ENCODE measurements at regions not wholly inside any gene's neighbourhood (a gene's known extent, or its start where the extent isn't known, plus 50 kb on each side); places are given as distances from the start of the nearest gene placed in this dataset.
"Not testable (repeated sequence)": the region's sequence is repeated elsewhere in the genome, so short reads cannot be mapped to it uniquely, and the experiment has no call there.

DNA sequence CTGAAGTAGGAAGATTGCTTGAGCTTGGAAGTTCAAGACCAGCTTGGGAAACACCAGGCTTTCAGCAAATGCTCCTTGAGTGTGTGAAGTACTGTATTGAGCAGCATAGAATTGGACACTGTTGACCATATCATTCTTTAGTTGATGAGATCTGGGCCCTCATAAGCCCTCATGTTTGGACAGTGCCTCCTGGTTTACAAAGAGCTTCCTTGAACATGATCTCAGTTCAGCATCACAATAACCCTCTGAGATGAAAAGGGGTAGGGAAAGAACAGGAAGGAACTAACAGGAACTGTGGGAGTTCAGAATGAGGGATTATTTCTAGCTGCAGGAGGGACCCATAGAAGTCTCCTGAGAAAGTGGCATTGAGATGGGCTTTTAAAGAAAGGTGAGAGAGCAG lies 153.2 kb downstream of the C12orf75 start:
- no peak for FAIRE-seq

DNA sequence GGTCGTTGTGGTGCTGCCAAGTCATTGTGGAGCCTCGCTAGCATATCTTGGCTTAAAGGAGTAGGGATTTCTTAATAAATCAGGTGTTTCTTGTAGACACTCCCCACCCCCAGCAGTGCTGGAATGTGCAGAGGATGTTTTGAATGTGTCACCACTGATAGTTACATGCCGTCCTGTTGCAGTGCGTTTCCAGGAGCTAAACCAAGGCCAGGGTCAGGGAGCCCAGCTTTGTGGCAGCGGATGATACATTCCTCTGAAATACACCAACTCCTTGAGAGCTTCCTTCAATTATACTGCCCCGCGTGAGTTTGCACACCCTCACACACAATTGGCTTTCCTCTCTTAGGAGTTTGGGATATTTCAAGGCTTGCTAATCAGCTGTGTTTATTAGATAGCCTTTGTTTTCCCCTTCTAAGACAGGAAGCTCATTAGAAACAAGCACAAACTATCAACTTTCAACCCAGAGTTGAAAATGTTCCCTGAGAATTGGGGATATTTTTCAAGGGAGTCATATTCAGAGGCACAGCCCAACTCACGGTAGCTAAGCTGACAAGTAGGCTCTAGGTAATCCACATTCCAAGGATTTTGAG lies 154.9 kb downstream of the C12orf75 start:
- FAIRE-seq: no peak

DNA sequence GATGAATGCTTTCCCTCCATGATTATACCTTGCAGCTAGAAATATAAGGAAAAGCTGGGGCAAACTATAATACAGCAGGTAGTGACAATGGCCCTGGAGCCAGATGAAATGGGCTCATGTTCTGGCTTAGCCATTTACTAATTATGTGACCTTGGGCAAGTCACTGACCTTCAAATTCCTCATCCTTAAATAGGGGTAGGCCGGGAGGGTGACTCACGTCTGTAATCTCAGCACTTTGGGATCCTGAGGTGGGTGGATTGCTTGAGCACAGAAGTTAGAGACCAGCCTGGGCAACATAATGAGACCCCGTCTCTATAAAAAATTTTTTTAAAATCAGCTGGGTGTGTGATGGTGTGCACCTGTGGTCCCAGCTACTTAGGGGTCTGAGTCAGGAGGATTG lies 155.4 kb downstream of the C12orf75 start:
- FAIRE-seq: no peak

DNA sequence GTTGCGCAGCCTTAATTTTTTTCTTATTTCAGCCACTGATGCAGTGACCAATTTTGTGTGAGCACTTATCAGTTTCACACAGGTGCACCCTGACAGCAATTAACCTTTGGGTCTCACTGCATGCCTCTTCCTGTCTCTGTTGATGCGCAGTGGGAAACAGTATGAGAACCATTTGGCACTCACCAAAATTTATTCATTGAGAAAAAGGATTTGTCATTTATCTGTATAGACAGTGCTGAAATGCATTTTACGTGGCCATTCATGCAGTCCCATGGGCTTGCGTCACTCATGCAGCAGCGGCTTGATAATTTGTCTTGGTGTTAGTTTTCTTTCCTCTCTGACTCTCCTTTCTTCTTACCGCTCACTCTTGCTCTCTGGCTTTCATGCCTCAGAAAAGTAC lies 157.5 kb downstream of the C12orf75 start:
- FAIRE-seq: no peak

DNA sequence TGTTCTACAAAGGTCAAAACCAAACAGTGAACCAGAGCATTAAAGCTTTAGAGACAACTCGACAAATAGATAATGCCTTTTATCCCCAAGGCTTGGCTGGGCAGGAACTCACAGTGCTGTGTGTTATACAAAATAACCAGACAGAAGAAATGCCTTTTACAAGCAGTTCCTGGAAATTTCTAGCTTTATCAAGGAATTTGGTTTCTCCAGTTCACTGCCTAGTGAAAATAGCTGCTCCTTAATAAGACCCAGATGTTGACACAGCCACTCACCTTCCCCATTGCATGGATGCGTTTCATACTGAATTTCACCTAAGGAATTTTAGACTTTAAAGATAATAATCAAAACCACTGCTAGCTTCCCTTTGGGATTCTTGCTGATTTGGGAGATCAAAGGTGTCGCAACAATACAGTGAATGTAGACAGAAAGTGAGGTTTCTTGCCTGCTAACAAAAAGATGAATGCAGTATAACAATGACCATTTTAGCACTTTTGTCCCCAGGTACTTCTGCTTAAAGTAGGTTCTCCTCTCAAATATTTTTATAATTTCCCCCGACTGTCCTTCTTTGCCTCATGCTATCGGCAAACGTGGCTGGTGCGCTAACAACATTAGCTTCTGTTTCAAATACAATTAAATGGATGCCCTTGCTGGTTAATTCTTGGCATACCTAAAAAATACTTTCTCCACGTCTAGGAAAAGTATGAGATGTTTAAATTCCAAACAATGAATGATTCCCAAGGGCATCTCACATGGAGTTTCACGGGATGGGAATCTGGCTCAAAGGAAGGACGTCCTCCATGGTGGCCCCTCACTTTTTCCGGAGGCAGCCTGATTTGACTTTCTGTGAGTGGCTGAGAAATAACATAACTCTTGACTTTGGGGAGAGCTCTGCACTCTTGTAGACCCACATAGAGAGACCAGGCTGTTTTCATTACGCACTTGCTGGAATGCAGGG lies 162.4 kb downstream of the C12orf75 start:
- no peak for FAIRE-seq

DNA sequence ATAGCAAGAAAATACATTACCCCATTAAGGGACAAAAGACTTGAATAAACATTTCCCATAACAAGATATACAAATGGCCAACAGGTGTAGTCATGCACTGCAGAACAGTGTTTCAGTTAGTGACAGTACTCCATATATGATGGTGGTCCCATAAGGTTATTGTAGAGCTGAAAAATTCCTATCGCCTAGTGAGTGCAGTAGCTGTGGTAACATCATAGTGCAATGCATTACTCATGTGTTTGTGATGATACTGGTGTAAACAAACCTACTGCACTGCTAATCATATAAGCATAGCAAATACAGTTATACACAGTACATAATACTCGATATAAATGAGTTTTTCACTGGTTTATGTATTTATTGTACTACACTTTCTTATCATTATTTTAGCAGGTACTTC lies 168.7 kb downstream of the C12orf75 start:
- FAIRE-seq: no peak

DNA sequence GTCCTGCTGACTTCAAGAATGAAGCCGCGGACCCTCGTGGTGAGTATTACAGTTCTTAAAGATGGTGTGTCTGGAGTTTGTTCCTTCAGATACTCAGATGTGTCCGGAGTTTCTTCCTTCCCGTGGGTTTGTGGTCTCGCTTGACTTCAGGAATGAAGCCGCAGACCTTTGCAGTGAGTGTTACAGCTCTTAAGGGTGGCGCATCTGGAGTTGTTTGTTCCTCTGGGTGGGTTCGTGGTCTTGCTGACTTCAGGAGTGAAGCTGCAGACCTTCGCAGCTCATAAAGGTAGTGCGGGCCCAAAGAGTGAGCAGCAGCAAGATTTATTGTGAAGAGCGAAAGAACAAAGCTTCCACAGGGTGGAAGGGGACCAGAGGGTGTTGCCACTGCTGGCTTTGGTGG lies 170.2 kb downstream of the C12orf75 start:
- not testable (repeated sequence) for FAIRE-seq

DNA sequence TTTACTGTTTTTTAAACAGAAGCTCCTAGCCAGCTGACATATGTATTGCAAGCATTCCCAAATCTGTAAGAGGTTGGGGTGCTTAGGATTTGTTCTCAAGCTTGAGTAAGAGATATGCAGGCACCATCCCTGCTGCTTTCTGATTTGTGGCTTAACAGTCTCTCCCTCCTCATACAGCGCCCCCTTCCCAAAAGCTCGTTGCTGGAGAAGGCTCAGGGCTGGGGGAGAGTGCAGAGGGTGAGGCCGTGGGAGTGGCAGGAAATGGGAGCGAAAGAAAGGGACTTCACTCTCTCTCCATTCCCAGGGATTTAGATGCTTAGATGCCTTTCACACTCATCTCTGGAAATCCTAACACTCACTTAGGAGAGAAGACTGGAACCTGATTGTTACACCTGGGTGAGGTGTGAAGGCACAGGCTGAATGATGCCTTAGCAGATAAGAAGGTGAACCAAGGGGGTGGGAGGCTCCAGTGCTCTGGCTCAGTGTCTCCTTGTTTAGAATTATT lies 172.0 kb downstream of the C12orf75 start:
- FAIRE-seq: no peak

DNA sequence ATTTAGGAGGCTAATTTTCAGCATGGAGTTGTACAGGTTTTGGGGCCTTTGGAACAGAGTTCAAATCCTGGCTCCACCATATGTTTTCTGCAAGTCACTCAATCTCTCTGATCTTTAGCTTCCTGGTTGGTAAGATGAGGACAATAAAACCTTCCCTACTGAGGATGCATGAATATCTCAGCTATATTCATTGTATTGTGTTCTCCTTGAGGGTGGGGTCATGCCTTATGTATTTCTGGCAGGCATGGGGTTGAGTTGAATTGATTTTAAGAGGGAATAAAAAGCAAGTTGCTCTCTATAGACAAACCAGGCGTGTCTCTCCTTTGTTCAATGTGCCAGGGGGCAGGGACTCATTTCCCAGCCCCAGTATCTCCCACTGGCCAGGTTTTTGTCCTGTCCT lies 173.1 kb downstream of the C12orf75 start:
- no peak for FAIRE-seq

DNA sequence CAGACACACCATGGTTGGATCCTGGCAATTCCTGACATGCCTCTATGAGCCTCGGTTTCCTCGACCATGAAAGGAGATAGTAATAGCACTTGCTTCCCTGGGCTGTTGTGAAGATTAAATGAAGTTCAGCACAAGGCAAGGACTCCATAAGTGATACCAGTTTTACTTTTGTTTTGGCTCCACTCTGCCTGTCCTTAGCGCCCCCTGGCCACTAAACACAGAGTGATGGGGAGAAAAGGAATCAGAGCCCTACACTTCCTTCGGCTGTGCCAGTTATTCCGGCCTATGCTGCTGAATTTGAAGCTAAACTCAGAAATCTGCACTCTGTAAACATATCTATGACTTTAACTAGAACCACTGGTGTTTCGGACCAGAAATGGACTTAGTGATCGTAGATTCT lies 173.8 kb downstream of the C12orf75 start:
- FAIRE-seq: no peak

DNA sequence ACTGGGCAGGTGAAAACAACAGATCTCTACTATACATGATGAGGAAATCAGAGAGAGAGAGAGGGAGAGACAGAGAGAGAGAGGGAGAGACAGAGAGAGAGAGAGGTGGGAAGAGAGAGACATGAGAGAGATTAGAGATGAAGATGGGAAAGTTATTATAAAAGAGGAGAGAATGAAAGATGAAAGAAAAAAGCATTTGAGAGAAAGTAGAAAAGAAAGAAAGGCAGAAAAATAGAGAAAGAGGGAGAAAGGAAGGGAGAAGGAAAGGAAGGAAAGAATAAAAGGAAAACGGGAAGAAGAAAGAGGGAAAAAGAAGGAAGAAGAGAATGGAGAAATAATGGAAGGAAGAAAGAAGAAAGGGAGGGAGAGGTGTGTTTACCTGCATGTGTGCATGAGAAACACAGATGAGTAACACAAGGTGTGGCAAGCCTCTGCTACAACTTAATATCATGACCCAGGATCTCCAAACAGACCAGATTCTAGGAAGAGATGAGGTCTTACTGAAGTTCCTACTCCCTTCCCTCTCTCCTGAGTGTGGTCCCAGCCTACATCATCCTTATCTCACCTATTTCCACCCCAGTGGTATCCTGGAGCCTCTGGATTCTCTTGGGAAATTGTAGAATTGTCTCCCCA lies 176.3 kb downstream of the C12orf75 start:
- FAIRE-seq: no peak

DNA sequence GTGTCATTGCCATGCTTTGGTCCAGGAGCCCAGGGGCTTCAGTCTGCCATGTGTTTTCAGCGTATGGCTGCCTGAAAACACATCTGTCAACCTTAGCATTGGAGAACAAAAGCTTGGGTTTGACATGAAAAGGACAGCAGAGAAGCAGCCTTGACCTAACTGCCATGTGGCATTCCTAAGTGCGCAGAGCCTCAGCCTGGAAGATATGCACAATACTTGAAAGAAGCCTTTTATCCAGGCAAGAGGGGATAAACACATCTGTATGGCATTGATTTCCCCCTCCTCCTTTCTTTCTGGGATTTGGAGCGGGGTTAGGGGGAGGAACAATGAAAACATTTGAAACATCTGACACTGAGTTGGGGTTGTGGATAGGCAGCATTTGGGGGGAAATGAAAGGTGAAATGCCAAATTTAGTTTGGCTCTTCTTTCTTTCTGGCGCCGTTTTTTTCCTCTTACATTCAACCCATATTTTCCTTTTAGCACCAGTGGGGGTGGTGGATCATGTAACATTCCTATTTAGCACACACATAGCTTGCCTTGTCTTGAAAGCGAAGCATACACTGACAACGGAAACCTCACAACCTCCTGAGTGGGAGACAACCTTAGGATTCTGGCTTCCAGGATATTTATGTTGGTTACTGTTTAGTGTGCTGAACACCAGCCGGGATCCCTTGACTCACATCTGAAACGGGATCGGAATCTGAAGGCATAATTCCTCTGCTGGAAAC lies 177.0 kb downstream of the C12orf75 start:
- no peak for FAIRE-seq

DNA sequence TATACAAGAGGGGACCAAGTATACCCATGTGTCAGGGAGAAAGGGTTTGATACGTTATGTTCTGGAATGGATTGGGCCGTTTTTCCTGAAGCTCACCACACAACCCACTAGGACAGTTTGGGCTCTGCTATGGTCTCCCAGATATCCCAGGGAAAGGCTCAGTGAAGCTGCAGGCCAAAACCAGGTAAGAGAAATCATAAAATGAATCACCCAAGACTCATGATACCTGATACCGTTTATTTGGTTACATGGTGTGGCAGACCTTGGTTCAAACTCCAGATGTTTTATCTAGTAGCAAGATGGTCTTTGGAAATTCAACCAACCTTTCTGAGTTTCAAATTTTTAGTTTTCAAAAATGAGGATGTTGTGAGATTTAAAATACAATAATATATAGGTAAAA lies 177.6 kb downstream of the C12orf75 start:
- no peak for FAIRE-seq

DNA sequence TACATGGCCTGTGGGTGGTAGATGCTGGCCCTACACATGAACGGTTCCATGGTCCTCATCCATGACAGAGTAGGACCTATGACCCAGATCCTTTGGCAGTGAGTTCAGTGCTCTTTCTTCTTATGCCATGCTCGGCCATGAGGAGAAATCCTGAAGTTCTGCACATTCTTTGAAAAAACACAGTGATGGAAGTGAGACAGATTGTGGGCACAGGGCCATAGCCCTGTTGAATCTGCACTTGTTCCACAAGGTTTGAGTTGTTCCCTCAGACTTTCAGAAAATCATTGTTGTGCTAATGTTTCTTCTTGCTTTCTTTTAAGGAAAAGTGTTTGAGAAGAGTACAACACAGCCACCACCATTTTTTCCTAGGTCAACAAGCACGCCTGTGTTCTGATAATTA lies 180.0 kb downstream of the C12orf75 start:
- FAIRE-seq: no peak

DNA sequence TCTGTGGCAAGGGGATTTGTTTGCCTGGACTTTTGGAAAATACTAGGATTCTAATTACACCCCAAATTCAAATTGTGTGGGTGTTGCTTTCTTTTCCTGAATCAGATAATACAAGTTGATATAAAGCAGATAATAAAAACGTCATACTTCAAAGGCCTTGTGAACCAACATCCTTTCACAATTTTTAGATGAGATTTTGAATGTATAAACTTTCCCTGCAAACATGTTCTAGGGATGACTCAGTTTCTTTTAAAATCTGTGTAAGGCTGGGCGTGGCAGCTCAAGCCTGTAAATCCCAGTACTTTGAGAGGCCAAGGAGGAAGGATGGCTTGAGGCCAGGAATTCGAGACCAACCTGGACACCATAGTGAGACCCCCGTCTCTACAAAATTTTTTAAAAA lies 182.4 kb downstream of the C12orf75 start:
- not testable (repeated sequence) for FAIRE-seq

DNA sequence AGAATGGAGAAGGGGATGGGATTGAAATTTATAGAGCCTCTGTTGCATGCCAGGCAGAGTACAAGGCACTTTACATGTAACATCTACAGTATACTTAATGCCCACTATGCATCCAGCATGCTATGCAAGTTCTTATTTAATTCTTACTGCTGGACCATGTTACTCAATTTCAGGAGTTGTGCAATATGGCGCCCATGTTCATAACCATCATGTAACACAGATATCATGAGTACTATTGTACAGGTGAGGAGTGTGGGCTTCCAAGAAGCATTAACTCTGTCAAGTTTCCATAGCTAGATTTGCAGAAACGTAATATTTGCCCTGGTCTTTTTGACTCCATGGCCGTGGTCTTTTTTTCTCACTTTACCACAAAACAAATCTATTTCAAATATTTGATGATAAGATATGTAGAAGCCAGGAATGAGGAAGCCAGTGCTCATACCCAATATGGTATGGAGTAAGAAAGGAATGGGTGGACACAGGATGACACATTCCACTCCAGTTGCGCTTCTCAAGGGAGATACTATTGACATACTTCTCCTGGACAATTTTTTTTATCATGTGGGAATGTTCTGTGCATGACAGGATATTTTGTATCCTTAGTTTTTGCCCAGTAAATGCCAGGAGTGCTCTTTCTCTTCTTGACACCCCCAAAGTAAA lies 191.8 kb downstream of the C12orf75 start:
- FAIRE-seq: no peak

DNA sequence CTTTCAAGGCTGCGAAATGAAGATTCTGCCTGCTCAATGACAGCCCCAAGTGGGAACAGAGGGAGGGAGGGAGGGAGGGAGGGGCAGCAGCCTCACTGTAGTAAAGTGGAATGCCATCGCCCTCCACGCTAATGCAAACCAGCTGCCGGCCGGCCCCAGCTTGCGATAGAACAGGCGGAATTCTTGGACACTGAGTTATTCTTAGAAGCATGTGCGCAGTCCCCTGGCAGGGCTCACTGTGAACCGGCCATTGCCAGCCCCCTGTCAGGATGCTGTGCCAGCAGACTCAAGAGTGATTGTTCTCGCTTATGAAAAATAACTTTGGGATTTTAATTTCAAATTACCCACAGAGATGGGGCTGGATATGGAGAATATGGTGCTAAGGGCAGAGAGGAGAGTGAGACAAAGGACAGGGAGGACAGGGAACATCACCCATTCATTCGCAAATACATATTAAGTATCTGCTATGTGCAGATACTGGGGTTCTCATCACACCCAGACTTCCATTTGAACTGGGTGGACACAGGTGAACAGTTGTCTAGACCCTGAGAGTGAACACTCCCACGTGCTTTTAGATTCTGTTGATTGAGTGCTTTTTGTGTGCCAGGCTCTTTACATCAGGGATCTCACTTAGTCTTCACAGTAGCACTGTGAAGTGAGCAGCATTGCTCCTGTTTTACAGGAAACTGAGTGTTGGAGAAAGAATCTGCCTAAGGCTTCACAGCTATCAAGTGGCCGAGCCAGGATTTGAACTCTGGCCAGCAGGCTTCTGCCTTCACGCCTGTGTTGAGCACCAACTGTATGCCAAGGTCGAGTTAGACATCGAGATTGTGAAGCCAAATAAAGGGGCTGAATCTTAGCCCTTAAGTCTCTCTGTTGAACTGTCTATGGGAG lies 192.9 kb downstream of the C12orf75 start:
- no peak for FAIRE-seq

DNA sequence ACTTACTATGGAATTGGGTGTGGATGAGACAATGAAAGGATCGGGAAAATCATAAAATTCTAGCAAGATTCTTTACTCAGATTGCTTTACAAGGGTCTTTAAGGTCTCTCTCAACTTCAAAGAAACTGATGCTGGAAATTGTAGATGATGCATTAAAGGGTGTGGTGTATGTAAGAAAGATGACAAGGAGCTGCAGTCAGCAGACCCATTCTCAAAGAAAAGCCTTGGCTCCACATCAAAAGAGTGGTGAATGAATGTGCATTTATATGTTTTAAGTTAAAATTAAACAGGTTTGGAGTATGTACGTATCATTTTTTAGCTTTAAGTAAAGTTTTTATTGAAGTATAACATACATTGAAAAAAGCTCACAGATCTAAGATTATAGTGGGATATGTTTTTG lies 194.5 kb downstream of the C12orf75 start:
- no peak for FAIRE-seq

DNA sequence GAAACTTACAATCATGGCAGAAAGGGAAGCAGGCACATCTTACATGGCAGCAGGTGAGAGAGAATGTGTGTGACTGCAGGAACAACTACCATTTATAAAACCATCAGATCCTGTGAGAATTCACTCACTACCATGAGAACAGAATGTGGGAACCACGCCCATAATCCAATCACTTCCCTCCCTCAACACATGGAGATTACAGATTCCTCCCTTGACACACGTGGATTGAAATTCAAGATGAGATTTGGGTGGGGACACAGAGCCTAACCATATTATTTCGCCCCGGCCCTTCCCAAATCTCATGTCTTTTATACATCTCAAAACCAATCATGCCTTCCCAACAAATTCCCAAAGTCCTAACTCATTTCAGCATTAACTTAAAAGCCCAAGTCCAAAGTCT lies 203.6 kb downstream of the C12orf75 start:
- no peak for FAIRE-seq

DNA sequence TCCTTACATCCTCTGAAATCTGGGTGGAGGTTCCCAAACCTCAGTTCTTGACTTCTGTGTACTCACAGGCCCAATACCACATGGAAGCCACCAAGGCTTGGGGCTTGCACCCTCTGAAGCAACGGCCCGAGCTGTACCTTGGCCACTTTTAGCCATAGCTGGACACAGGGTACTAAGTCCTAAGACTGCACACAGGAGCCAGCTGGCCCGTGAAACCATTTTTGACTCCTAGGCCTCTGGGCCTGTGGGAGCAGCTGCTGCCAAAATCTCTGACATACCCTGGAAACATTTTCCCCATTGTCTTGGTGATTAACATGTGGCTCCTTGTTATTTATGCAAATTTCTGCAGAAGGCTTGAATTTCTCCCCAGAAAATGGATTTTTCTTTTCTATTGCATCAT lies 204.5 kb downstream of the C12orf75 start:
- FAIRE-seq: not testable (repeated sequence)

DNA sequence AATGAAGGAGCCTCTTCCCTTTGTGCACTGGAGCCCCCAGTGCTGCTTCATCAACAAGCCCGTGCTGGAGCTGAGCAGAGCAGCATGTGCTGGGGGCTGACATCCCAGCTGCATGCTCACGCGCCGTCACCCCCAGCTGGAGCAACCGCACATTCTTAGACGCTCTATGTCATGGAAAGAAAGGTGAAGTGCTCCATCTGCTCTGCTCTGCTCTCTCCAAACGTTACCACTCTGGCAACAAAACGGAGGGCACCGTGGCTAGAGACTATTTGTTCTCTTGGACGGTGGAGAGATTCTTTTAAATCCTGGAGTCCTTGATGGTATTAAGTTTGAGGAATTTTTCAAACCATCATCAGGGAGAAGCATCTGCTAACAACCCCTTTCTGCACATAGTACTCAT lies 208.4 kb downstream of the C12orf75 start:
- no peak for FAIRE-seq
